NCI-H187 treated with DMSO at 0.1 percent for 48 hours (cell line): ENCODE measurements at regions not wholly inside any gene's neighbourhood (a gene's known extent, or its start where the extent isn't known, plus 50 kb on each side); places are given as distances from the start of the nearest gene placed in this dataset.
"Not testable (repeated sequence)": the region's sequence is repeated elsewhere in the genome, so short reads cannot be mapped to it uniquely, and the experiment has no call there.

ENCODE experiments used
- DNase-seq: peaks from one replicate; lab custom pipeline; 2025; lab: John Stamatoyannopoulos, UW

- no peak for DNase-seq
Observed at GRCh38 chr2:17460371-17461086, 57.7 kb downstream of the RAD51AP2 start.

GRCh38 chr2:17455343-17455742 lies 62.9 kb downstream of the RAD51AP2 start:
- no peak for DNase-seq

GRCh38 chr2:17446191-17446590 lies 72.0 kb downstream of the RAD51AP2 start:
- not testable (repeated sequence) for DNase-seq

GRCh38 chr2:17445744-17446143 lies 72.5 kb downstream of the RAD51AP2 start:
- DNase-seq = no peak

- no peak for DNase-seq
Observed at GRCh38 chr2:17442334-17442733, 75.9 kb downstream of the RAD51AP2 start.

GRCh38 chr2:17441790-17442189 lies 76.5 kb downstream of the RAD51AP2 start:
- no peak for DNase-seq

- no peak for DNase-seq
Observed at GRCh38 chr2:17441055-17441771, 77.0 kb downstream of the RAD51AP2 start.

GRCh38 chr2:17430326-17430725 lies 87.9 kb downstream of the RAD51AP2 start:
- DNase-seq = no peak

- DNase-seq = no peak
Observed at GRCh38 chr2:17429130-17429529, 89.1 kb downstream of the RAD51AP2 start.

- DNase-seq = no peak
Observed at GRCh38 chr2:17427401-17427800, 90.8 kb downstream of the RAD51AP2 start.

GRCh38 chr2:17426743-17427142 lies 91.5 kb downstream of the RAD51AP2 start:
- DNase-seq = no peak

- DNase-seq = no peak
Observed at GRCh38 chr2:17422061-17422460, 96.2 kb downstream of the RAD51AP2 start.

- DNase-seq = no peak
Observed at GRCh38 chr2:17416884-17417391, 101.3 kb downstream of the RAD51AP2 start.

- no peak for DNase-seq
Observed at GRCh38 chr2:17413036-17413435, 105.2 kb downstream of the RAD51AP2 start.

GRCh38 chr2:17401096-17401495 lies 117.1 kb downstream of the RAD51AP2 start:
- DNase-seq = no peak

GRCh38 chr2:17398770-17399169 lies 119.5 kb downstream of the RAD51AP2 start:
- no peak for DNase-seq

GRCh38 chr2:17388798-17389197 lies 129.4 kb downstream of the RAD51AP2 start:
- no peak for DNase-seq

- DNase-seq = no peak
Observed at GRCh38 chr2:17387591-17387990, 130.6 kb downstream of the RAD51AP2 start.

- no peak for DNase-seq
Observed at GRCh38 chr2:17386771-17387170, 131.5 kb downstream of the RAD51AP2 start.

GRCh38 chr2:17380003-17380402 lies 138.2 kb downstream of the RAD51AP2 start:
- DNase-seq = no peak

GRCh38 chr2:17375262-17375661 lies 143.0 kb downstream of the RAD51AP2 start:
- no peak for DNase-seq

GRCh38 chr2:17373741-17374140 lies 144.5 kb downstream of the RAD51AP2 start:
- DNase-seq = no peak

- no peak for DNase-seq
Observed at GRCh38 chr2:17373041-17373440, 145.2 kb downstream of the RAD51AP2 start.
